Thymus (tissue), 11 donors: ENCODE measurements at regions not wholly inside any gene's neighbourhood (a gene's known extent, or its start where the extent isn't known, plus 50 kb on each side); places are given as distances from the start of the nearest gene placed in this dataset.
"Not testable (repeated sequence)": the region's sequence is repeated elsewhere in the genome, so short reads cannot be mapped to it uniquely, and the experiment has no call there.

ENCODE experiments used
- DNase-seq, 9 donors: peaks; one replicate each; pipeline ENCODE4 v3.0.0-alpha.2; 2013; ENCODE audit warnings: low spot score in 9 of 9, low read depth in 6 of 9, missing footprints in 1 of 9
- H3K27ac ChIP-seq, 2 donors: one replicate each; pipeline ENCODE4 v1.5.1; 2013; ENCODE audit warnings: control low read depth in 1 of 2, low read depth in 1 of 2, low read length in 1 of 2, mild to moderate bottlenecking in 1 of 2, moderate library complexity in 1 of 2
- H3K27me3 ChIP-seq, 2 donors: one replicate each; pipeline ENCODE4 v1.5.1; 2013; ENCODE audit warnings: low read length in 1 of 2; ENCODE audit not compliant: control insufficient read depth in 2 of 2, insufficient read depth in 1 of 2
- H3K36me3 ChIP-seq, 2 donors: one replicate each; pipeline ENCODE4 v1.5.1; 2013; ENCODE audit warnings: low read length in 1 of 2, mild to moderate bottlenecking in 1 of 2, moderate library complexity in 1 of 2; ENCODE audit not compliant: control insufficient read depth in 2 of 2, insufficient read depth in 2 of 2
- H3K4me1 ChIP-seq, 2 donors: one replicate each; pipeline ENCODE4 v1.5.1; 2013; ENCODE audit warnings: low read length in 2 of 2; ENCODE audit not compliant: control insufficient read depth in 2 of 2, insufficient read depth in 2 of 2
- H3K4me3 ChIP-seq, 2 donors: one replicate each; pipeline ENCODE4 v1.5.1; 2013; ENCODE audit warnings: low read length in 2 of 2, control low read depth in 1 of 2, mild to moderate bottlenecking in 1 of 2
- H3K9me3 ChIP-seq, 2 donors: one replicate each; pipeline ENCODE4 v1.5.1; 2013; ENCODE audit warnings: low read length in 1 of 2, mild to moderate bottlenecking in 1 of 2; ENCODE audit not compliant: control insufficient read depth in 2 of 2, insufficient read depth in 1 of 2
- WGBS: extraction: QIAGEN DNeasy Blood & Tissue Kit; methylation state at CpG from one replicate; pipeline ENCODE4 v1.1.7; 2013; 5-methylcytosine and 5-hydroxymethylcytosine counted together
- donor health status: healthy.

- Histone ChIP-seq H3K4me3 (no peak overlapping the region), H3K27me3 (no peaks in the 10 kb centered on the region), H3K9me3 (peaks cover 0 to 28% of the 10 kb centered on the region in 2 donors), H3K4me1 (no peaks in the 10 kb centered on the region), H3K27ac (no peak overlapping the region), H3K36me3 (no peaks in the 10 kb centered on the region)
- 97% methylated on average over 1 of the region's 1 CpG for WGBS
- DNase-seq = no peak
Measured at GRCh38 chr5:85462957-85463356, 1078.3 kb upstream of the EDIL3 start.

- no peaks in the 10 kb centered on the region for H3K36me3 ChIP-seq
- no peaks in the 10 kb centered on the region for H3K4me1 ChIP-seq
- no peak overlapping the region for H3K27ac ChIP-seq
- no peak overlapping the region for H3K4me3 ChIP-seq
- no peaks in the 10 kb centered on the region for H3K27me3 ChIP-seq
- no peak for DNase-seq
- H3K9me3 ChIP-seq = peaks cover 0 to 4% of the 10 kb centered on the region in 2 donors
- 71% methylated on average over 1 of the region's 1 CpG for WGBS
Measured at GRCh38 chr5:85466423-85466822, 1081.7 kb upstream of the EDIL3 start.

- Histone ChIP-seq H3K4me1 (no peaks in the 10 kb centered on the region), H3K4me3 (no peak overlapping the region), H3K27me3 (no peaks in the 10 kb centered on the region), H3K9me3 (peaks cover 0 to 1% of the 10 kb centered on the region in 2 donors), H3K27ac (no peak overlapping the region), H3K36me3 (no peaks in the 10 kb centered on the region)
- no peak for DNase-seq
Measured at GRCh38 chr5:85472749-85473148, 1088.1 kb upstream of the EDIL3 start.

- not testable (repeated sequence) for H3K4me3 ChIP-seq, H3K4me1 ChIP-seq, DNase-seq, H3K9me3 ChIP-seq, H3K27ac ChIP-seq, H3K36me3 ChIP-seq, H3K27me3 ChIP-seq
- WGBS = 80% methylated on average over 4 of the region's 4 CpGs
Measured at GRCh38 chr5:85475151-85475550, 1090.5 kb upstream of the EDIL3 start.

GRCh38 chr5:85476617-85477016, 1091.9 kb upstream of the EDIL3 start:
- no peak for DNase-seq
- H3K4me1 ChIP-seq = no peaks in the 10 kb centered on the region
- H3K27me3 ChIP-seq = no peaks in the 10 kb centered on the region
- no peak overlapping the region for H3K4me3 ChIP-seq
- H3K36me3 ChIP-seq = no peaks in the 10 kb centered on the region
- no peaks in the 10 kb centered on the region for H3K9me3 ChIP-seq
- H3K27ac ChIP-seq = no peak overlapping the region

- WGBS = 96% methylated on average over 4 of the region's 4 CpGs
- Histone ChIP-seq H3K4me3 (no peak overlapping the region), H3K36me3 (no peaks in the 10 kb centered on the region), H3K27ac (no peak overlapping the region), H3K4me1 (no peaks in the 10 kb centered on the region), H3K27me3 (no peaks in the 10 kb centered on the region), H3K9me3 (peaks cover 0 to 4% of the 10 kb centered on the region in 2 donors)
- DNase-seq = no peak
Measured at GRCh38 chr5:85479849-85480248, 1095.2 kb upstream of the EDIL3 start.

- H3K4me3 ChIP-seq = no peak overlapping the region
- no peak overlapping the region for H3K27ac ChIP-seq
- WGBS = 95% methylated on average over 2 of the region's 2 CpGs
- DNase-seq = no peak
- H3K4me1 ChIP-seq = no peaks in the 10 kb centered on the region
- no peaks in the 10 kb centered on the region for H3K36me3 ChIP-seq
- no peaks in the 10 kb centered on the region for H3K27me3 ChIP-seq
- H3K9me3 ChIP-seq = peaks cover 0 to 4% of the 10 kb centered on the region in 2 donors
Measured at GRCh38 chr5:85484982-85485574, 1100.4 kb upstream of the EDIL3 start.

GRCh38 chr5:85488295-85488694, 1103.6 kb upstream of the EDIL3 start:
- Histone ChIP-seq H3K9me3 (peaks cover 0 to 4% of the 10 kb centered on the region in 2 donors), H3K27me3 (no peaks in the 10 kb centered on the region), H3K27ac (no peak overlapping the region), H3K36me3 (no peaks in the 10 kb centered on the region), H3K4me1 (no peaks in the 10 kb centered on the region), H3K4me3 (no peak overlapping the region)
- no peak for DNase-seq

- no peaks in the 10 kb centered on the region for H3K9me3 ChIP-seq
- H3K4me1 ChIP-seq = no peaks in the 10 kb centered on the region
- no peaks in the 10 kb centered on the region for H3K36me3 ChIP-seq
- H3K27me3 ChIP-seq = no peaks in the 10 kb centered on the region
- H3K27ac ChIP-seq = no peak overlapping the region
- DNase-seq = no peak
- no peak overlapping the region for H3K4me3 ChIP-seq
Measured at GRCh38 chr5:85500869-85501268, 1116.2 kb upstream of the EDIL3 start.

- Histone ChIP-seq H3K36me3 (no peaks in the 10 kb centered on the region), H3K27ac (no peak overlapping the region), H3K27me3 (no peaks in the 10 kb centered on the region), H3K9me3 (peaks cover 0 to 3% of the 10 kb centered on the region in 2 donors), H3K4me3 (no peak overlapping the region), H3K4me1 (no peaks in the 10 kb centered on the region)
- DNase-seq = no peak
- WGBS = 96% methylated on average over 4 of the region's 4 CpGs
Measured at GRCh38 chr5:85512896-85513295, 1104.8 kb upstream of the COX7C start.
